GM23338 (cell line): ENCODE measurements at regions not wholly inside any gene's neighbourhood (a gene's known extent, or its start where the extent isn't known, plus 50 kb on each side); places are given as distances from the start of the nearest gene placed in this dataset.

Source experiments
- CREB1 ChIP-seq: fragments of 250-450 bp; sonication (Bioruptor Pico); IDR thresholded peaks from 2 replicates; pipeline ENCODE4 v1.5.0; 2020; ENCODE audit warnings: low read depth, mild to moderate bottlenecking, moderate library complexity
- EZH2phosphoT487 ChIP-seq: fragments of 200-600 bp; sonication (generic); IDR thresholded peaks from one replicate; pipeline ENCODE4 v1.8.1; 2018; ENCODE audit warnings: antibody characterized with exemption; ENCODE audit not compliant: unreplicated experiment
- JUNB ChIP-seq: IDR thresholded peaks from one replicate; pipeline ENCODE4 v1.6.1; 2016; ENCODE audit warnings: antibody characterized with exemption; ENCODE audit not compliant: unreplicated experiment
- POLR2AphosphoS5 ChIP-seq: IDR thresholded peaks from 2 replicates; pipeline ENCODE4 v1.6.1; 2016; ENCODE audit warnings: antibody characterized with exemption, low read depth
- STAT1 ChIP-seq: IDR thresholded peaks from one replicate; pipeline ENCODE4 v1.6.1; 2016; ENCODE audit warnings: antibody characterized with exemption; ENCODE audit not compliant: unreplicated experiment
- ZNF114 ChIP-seq: fragments of 250-450 bp; sonication (Bioruptor Pico); IDR thresholded peaks from 2 replicates; pipeline ENCODE4 v1.5.0; 2020; ENCODE audit warnings: mild to moderate bottlenecking, moderate library complexity
- TF ChIP-seq, protein P1 (sequence below), 2 experiments: fragments of 200-600 bp in 1 of 2; sonication (generic) in 1 of 2; conservative IDR thresholded peaks; 2 replicates each; pipeline versions ENCODE4 v1.5.1 to v1.6.1; 2016 to 2017; ENCODE audit warnings: antibody characterized with exemption in 2 of 2, low read depth in 2 of 2, mild to moderate bottlenecking in 2 of 2, moderate library complexity in 1 of 2
- TF ChIP-seq, protein P2 (sequence below): IDR thresholded peaks from one replicate; pipeline ENCODE4 v1.6.1; 2018; ENCODE audit warnings: antibody characterized with exemption; ENCODE audit not compliant: unreplicated experiment

DNA sequence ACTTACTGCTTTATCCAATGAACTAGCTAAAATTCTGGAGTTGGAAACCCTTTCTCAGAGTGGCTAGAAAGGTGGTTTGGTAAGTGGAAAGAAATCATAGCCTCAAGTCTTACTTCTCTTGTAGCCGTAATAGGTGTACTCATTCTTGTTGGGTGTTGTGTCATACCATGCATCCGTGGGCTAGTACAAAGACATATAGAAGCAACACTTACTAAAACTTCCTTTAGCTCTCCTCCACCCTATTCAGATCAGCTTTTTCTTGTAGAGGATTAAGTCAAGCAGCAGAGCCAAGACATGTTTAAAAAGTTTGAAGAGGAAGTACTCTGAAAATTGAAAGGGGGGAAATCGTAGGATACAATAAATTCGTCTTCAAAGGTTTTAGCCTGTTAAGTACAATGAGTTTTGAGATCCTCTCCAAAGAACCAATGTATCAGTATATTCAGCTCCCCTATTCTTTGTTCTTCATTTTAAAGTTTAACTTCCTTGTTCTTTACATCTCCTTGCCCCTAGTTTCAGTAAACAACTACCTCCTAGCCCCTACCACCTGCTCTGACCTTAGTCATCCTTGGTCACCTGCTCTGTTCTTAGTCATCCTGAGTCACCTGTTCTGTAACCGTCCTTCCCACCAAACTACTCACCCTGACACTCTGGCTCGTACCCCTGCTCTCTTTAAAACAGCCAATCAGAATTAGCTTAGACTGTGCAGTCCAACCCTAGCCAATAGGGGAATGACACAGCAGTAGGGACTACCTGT is 62.1 kb upstream of the DEUP1 start:
- TF ChIP-seq POLR2AphosphoS5 = no peak
- TF ChIP-seq, protein P1, sequence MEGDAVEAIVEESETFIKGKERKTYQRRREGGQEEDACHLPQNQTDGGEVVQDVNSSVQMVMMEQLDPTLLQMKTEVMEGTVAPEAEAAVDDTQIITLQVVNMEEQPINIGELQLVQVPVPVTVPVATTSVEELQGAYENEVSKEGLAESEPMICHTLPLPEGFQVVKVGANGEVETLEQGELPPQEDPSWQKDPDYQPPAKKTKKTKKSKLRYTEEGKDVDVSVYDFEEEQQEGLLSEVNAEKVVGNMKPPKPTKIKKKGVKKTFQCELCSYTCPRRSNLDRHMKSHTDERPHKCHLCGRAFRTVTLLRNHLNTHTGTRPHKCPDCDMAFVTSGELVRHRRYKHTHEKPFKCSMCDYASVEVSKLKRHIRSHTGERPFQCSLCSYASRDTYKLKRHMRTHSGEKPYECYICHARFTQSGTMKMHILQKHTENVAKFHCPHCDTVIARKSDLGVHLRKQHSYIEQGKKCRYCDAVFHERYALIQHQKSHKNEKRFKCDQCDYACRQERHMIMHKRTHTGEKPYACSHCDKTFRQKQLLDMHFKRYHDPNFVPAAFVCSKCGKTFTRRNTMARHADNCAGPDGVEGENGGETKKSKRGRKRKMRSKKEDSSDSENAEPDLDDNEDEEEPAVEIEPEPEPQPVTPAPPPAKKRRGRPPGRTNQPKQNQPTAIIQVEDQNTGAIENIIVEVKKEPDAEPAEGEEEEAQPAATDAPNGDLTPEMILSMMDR (conservative IDR thresholded peaks at IDR 0.05; ENCODE audit: low read depth in 2 of 2) = no peak
- no peak for TF ChIP-seq STAT1
- TF ChIP-seq EZH2phosphoT487 = no peak
- TF ChIP-seq CREB1 (CRISPR knock-in tag) = no peak
- no peak for TF ChIP-seq JUNB
- TF ChIP-seq ZNF114 (CRISPR knock-in tag) = no peak
- TF ChIP-seq, protein P2, sequence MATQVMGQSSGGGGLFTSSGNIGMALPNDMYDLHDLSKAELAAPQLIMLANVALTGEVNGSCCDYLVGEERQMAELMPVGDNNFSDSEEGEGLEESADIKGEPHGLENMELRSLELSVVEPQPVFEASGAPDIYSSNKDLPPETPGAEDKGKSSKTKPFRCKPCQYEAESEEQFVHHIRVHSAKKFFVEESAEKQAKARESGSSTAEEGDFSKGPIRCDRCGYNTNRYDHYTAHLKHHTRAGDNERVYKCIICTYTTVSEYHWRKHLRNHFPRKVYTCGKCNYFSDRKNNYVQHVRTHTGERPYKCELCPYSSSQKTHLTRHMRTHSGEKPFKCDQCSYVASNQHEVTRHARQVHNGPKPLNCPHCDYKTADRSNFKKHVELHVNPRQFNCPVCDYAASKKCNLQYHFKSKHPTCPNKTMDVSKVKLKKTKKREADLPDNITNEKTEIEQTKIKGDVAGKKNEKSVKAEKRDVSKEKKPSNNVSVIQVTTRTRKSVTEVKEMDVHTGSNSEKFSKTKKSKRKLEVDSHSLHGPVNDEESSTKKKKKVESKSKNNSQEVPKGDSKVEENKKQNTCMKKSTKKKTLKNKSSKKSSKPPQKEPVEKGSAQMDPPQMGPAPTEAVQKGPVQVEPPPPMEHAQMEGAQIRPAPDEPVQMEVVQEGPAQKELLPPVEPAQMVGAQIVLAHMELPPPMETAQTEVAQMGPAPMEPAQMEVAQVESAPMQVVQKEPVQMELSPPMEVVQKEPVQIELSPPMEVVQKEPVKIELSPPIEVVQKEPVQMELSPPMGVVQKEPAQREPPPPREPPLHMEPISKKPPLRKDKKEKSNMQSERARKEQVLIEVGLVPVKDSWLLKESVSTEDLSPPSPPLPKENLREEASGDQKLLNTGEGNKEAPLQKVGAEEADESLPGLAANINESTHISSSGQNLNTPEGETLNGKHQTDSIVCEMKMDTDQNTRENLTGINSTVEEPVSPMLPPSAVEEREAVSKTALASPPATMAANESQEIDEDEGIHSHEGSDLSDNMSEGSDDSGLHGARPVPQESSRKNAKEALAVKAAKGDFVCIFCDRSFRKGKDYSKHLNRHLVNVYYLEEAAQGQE = no peak
